SJSA1 (cell line): ENCODE measurements at regions not wholly inside any gene's neighbourhood (a gene's known extent, or its start where the extent isn't known, plus 50 kb on each side); places are given as distances from the start of the nearest gene placed in this dataset.
"Not testable (repeated sequence)": the region's sequence is repeated elsewhere in the genome, so short reads cannot be mapped to it uniquely, and the experiment has no call there.

Source experiments
- DNase-seq, 2 experiments: peaks; one replicate each; pipeline ENCODE4 v3.0.0-alpha.2; 2015 to 2020; ENCODE audit warnings: low spot score in 2 of 2, low read depth in 1 of 2
- H3K27ac ChIP-seq: fragments of 250-450 bp; sonication (Bioruptor Pico); 2 replicates; pipeline ENCODE4 v1.5.1; 2020; ENCODE audit warnings: mild to moderate bottlenecking, moderate library complexity
- H3K27me3 ChIP-seq: fragments of 250-450 bp; sonication (Bioruptor Pico); replicated peaks from 2 replicates; pipeline ENCODE4 v1.5.1; 2020; ENCODE audit warnings: mild to moderate bottlenecking, moderate library complexity
- H3K36me3 ChIP-seq: fragments of 250-450 bp; sonication (Bioruptor Pico); 2 replicates; pipeline ENCODE4 v1.5.1; 2020; ENCODE audit warnings: mild to moderate bottlenecking
- H3K4me1 ChIP-seq: fragments of 250-450 bp; sonication (Bioruptor Pico); replicated peaks from 2 replicates; pipeline ENCODE4 v1.6.1; 2021; ENCODE audit warnings: mild to moderate bottlenecking
- H3K4me3 ChIP-seq: fragments of 250-450 bp; sonication (Bioruptor Pico); 2 replicates; pipeline ENCODE4 v1.5.1; 2020; ENCODE audit warnings: mild to moderate bottlenecking
- H3K9me3 ChIP-seq: fragments of 250-450 bp; sonication (Bioruptor Pico); replicated peaks from 2 replicates; pipeline ENCODE4 v1.5.1; 2020; ENCODE audit warnings: mild to moderate bottlenecking

GRCh38 chr12:33251548-33251947 is 188.1 kb downstream of the SYT10 start:
- DNase-seq, result no peak
- Histone ChIP-seq H3K4me3 (no peak overlapping the region), H3K27ac (no peak overlapping the region), H3K4me1 (peaks cover 3% of the 10 kb centered on the region), H3K36me3 (no peaks in the 10 kb centered on the region), H3K27me3 (no peaks in the 10 kb centered on the region), H3K9me3 (no peaks in the 10 kb centered on the region)

DNA sequence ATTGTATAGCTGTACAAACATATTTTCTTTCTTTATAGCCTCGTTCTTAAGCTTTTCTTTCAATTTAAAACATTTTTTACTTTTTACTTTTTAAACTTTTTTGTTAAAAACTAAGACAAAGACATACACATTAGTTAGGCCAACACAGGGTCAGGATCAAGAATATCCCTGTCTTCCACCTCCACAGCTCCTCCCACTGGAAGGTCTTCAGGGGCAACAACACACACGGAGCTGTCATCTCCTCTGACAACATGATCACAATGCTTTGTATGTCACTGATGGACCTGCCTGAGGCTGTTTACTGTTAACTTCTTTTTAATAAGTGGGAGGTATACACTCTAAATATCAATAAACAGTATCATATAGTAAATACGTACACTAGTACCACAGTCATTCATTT is 191.3 kb downstream of the SYT10 start:
- H3K4me1 ChIP-seq, result peaks cover 3% of the 10 kb centered on the region
- no peak overlapping the region for H3K4me3 ChIP-seq
- no peaks in the 10 kb centered on the region for H3K9me3 ChIP-seq
- DNase-seq, result no peak
- no peaks in the 10 kb centered on the region for H3K27me3 ChIP-seq
- H3K36me3 ChIP-seq, result no peaks in the 10 kb centered on the region
- H3K27ac ChIP-seq, result no peak overlapping the region

DNA sequence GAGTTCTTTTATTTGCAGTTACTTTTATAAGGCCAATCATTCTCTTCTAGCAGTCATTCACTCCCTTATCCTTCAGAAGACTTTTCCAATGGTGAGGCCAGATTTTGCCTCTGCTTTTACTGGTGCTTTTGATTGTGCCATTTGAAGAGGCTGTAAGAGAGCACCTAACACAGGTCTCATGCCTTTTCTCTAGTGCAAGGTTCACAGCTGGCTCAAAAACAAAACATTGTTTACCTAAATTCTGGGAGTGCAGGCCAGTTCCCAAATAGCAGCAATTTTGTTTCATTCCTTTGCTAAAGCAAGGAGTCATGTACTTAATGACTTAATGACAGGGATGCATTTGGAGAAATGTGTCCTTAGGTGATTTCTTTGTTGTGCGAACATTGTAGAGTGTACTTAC is 192.0 kb downstream of the SYT10 start:
- Histone ChIP-seq H3K27me3 (no peaks in the 10 kb centered on the region), H3K27ac (no peak overlapping the region), H3K4me1 (no peaks in the 10 kb centered on the region), H3K4me3 (no peak overlapping the region), H3K9me3 (no peaks in the 10 kb centered on the region), H3K36me3 (no peaks in the 10 kb centered on the region)
- DNase-seq, result no peak

DNA sequence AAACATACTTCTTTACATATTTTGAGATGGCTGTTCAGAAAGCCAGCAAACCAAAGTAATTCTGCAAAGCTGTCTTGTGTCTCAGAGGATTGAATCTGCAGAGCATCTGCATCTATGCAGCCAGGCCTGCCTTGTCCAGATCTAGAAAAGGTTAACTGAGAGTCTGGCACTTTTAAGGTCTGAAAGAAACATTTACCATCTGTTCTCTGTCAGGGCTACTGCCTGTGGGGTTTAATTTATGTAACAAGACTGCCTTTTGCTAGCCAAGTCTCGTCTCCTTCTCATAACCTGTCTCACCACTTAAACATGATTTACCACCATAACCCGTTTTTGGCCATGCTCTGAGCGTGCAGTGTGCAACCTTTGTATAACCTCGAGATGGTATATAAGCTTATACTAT is 194.2 kb downstream of the SYT10 start:
- Histone ChIP-seq H3K9me3 (no peaks in the 10 kb centered on the region), H3K4me3 (no peak overlapping the region), H3K27me3 (no peaks in the 10 kb centered on the region), H3K4me1 (no peaks in the 10 kb centered on the region), H3K36me3 (no peaks in the 10 kb centered on the region), H3K27ac (no peak overlapping the region)
- DNase-seq, result no peak

DNA sequence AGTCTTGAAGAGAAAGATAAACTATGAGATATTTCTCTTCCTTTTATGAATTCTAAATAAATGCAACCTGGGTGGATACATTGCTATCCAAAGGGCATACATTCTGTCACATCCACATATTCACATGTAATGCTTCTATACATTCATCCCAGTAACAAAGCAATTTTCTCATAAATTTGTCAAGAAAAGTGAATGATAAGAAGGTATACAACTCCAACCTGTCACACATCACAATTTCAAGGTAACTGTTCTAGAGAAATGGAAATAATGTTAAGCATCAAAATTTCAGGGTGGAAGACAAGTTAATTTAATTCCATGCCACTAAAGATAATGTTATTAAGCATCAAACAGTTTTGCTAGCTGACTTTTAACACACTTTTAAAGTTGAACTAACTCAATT is 212.9 kb downstream of the SYT10 start:
- DNase-seq, result no peak
- Histone ChIP-seq H3K9me3 (no peaks in the 10 kb centered on the region), H3K36me3 (no peaks in the 10 kb centered on the region), H3K4me3 (no peak overlapping the region), H3K27me3 (no peaks in the 10 kb centered on the region), H3K27ac (no peak overlapping the region), H3K4me1 (no peaks in the 10 kb centered on the region)

DNA sequence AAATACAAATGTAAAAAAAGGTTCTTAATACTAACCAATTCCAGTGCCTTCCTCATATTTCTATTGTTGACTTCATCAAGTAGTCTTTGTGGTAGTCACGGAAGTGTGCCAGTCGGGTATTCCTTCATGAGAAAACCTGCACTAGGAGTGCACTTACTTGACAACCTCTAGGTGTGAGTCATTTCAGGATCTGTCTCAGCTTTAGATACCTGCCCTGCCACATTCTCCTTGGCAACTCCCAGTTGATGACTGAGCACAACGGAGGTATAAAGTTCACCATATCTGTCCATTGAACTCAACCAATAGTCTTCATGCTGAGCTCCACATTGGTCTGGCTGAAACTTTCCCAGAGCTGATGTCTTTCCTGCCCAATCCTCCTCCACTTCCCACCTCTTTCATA is 215.7 kb downstream of the SYT10 start:
- Histone ChIP-seq H3K4me1 (no peaks in the 10 kb centered on the region), H3K9me3 (no peaks in the 10 kb centered on the region), H3K27me3 (no peaks in the 10 kb centered on the region), H3K36me3 (no peaks in the 10 kb centered on the region), H3K27ac (no peak overlapping the region), H3K4me3 (no peak overlapping the region)
- no peak for DNase-seq

- DNase-seq, result no peak
- Histone ChIP-seq H3K27me3 (no peaks in the 10 kb centered on the region), H3K9me3 (no peaks in the 10 kb centered on the region), H3K36me3 (no peaks in the 10 kb centered on the region), H3K27ac (no peak overlapping the region), H3K4me3 (no peak overlapping the region), H3K4me1 (no peaks in the 10 kb centered on the region)
Measured at GRCh38 chr12:33222357-33222756, 217.3 kb downstream of the SYT10 start.

- Histone ChIP-seq H3K27me3 (0 out of 2 replicates have a peak, but pooled peaks cover 4% of the 10 kb centered on the region), H3K36me3 (no peaks in the 10 kb centered on the region), H3K9me3 (no peaks in the 10 kb centered on the region), H3K27ac (no peak overlapping the region), H3K4me3 (no peak overlapping the region), H3K4me1 (no peaks in the 10 kb centered on the region)
- no peak for DNase-seq
Measured at GRCh38 chr12:33205981-33206380, 233.6 kb downstream of the SYT10 start.

- H3K9me3 ChIP-seq, H3K27me3 ChIP-seq, H3K27ac ChIP-seq, H3K4me3 ChIP-seq, H3K36me3 ChIP-seq, DNase-seq, H3K4me1 ChIP-seq: not testable (repeated sequence)
Measured at GRCh38 chr12:33194389-33194788, 245.2 kb downstream of the SYT10 start.

DNA sequence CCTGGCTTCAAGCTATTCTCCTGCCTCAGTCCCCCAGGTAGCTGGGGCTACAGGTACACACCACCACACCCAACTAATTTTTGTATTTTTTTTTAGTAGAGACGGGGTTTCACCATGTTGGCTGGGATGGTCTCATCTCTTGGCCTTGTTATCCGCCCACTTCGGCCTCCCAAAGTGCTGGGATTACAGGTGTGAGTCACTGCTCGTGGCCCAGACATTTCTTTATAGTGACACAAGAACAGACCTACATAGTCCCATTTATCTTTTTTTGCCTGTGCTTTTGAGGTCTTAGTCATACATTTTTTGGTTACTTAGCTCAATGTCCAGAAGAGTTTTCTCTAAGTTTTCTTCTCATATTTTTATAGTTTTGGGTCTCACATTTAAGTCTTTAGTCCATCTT is 247.4 kb downstream of the SYT10 start:
- Histone ChIP-seq H3K27me3 (no peaks in the 10 kb centered on the region), H3K4me3 (no peak overlapping the region)
- DNase-seq, result no peak

DNA sequence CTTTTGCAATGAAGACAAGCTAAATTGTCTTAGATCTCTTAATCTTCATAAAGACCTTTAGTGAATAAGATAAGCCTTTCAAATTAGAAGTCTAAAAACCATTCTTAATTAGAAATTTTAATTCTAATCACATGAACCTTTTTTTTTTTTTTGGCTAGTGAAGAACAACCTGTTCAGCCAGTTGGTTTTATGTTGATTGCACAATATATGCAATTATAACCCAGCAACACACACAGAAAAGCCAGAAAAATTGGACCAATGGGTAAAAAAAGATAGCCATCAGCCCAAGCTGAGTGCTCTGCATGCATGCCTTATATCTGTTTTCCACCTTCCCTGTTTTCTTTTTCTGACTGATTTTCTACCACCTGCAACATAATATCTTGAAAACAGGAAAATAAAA is 252.2 kb downstream of the SYT10 start:
- no peaks in the 10 kb centered on the region for H3K4me1 ChIP-seq
- no peak for DNase-seq
- H3K27me3 ChIP-seq, result no peaks in the 10 kb centered on the region
- H3K4me3 ChIP-seq, result no peak overlapping the region
- H3K27ac ChIP-seq, result no peak overlapping the region
- no peaks in the 10 kb centered on the region for H3K36me3 ChIP-seq
- no peaks in the 10 kb centered on the region for H3K9me3 ChIP-seq

More for the DNA sequence above, 247.4 kb downstream of the SYT10 start:
- Histone ChIP-seq H3K9me3 (no peaks in the 10 kb centered on the region), H3K36me3 (no peaks in the 10 kb centered on the region), H3K27ac (no peak overlapping the region), H3K4me1 (no peaks in the 10 kb centered on the region)

DNA sequence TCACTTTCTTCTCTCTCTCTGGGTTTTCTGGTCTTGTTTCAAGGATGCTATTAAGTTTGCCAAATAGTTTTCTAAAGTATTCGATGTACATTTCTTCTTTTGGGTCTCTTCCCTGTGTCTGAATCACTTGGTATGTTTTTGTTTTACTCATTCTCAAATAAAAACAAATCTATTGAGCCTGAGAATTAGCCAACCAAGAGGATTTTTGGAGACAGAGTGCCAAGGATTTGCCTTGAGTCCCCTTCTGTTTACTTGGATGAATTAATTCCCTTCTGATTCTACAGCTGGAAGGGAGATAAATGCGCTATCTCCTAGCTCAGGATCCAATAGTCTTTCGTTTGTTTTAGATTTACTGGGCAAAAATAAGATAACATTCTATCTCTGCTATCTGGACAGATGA is 255.5 kb downstream of the SYT10 start:
- Histone ChIP-seq H3K4me1 (no peaks in the 10 kb centered on the region; the same call in 1 of the 2 replicates), H3K27me3 (no peaks in the 10 kb centered on the region), H3K4me3 (no peak overlapping the region), H3K9me3 (no peaks in the 10 kb centered on the region), H3K36me3 (no peaks in the 10 kb centered on the region), H3K27ac (no peak overlapping the region)
- DNase-seq, result no peak

GRCh38 chr12:33182485-33182884 is 257.1 kb downstream of the SYT10 start:
- Histone ChIP-seq H3K27me3 (no peaks in the 10 kb centered on the region), H3K4me1 (no peaks in the 10 kb centered on the region; the same call in 1 of the 2 replicates), H3K4me3 (no peak overlapping the region), H3K27ac (no peak overlapping the region), H3K36me3 (no peaks in the 10 kb centered on the region), H3K9me3 (no peaks in the 10 kb centered on the region)
- DNase-seq, result no peak

DNA sequence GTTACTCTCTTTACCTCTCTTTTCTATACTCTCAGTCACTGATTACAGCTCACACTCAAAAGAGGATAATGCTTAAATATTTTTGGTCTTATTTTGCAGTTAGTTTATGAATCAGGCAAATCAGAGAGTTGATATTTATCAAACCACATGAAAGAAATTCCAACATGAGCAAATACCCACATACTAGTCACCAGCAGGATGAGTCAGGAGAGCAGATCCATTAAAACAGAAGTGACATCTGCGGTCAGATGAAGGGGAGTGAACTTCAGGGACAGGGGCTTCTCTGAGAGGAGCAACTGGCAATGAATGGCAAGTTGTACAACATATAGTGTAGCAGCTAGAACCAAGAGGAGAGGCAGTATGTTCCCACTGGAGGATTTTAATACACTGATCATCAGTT is 258.7 kb downstream of the SYT10 start:
- no peaks in the 10 kb centered on the region for H3K9me3 ChIP-seq
- no peaks in the 10 kb centered on the region for H3K27me3 ChIP-seq
- no peaks in the 10 kb centered on the region for H3K36me3 ChIP-seq
- peak in 1 of 2 experiments; percentile 10 for DNase-seq
- no peaks in the 10 kb centered on the region; the same call in 1 of the 2 replicates for H3K4me1 ChIP-seq
- no peak overlapping the region for H3K4me3 ChIP-seq
- H3K27ac ChIP-seq, result no peak overlapping the region

GRCh38 chr12:33166260-33166659 is 269.7 kb upstream of the PKP2 start:
- not testable (repeated sequence) for H3K36me3 ChIP-seq, H3K9me3 ChIP-seq, H3K27me3 ChIP-seq, DNase-seq, H3K27ac ChIP-seq, H3K4me1 ChIP-seq, H3K4me3 ChIP-seq
